Panc1 (cell line): ENCODE measurements at regions not wholly inside any gene's neighbourhood (a gene's known extent, or its start where the extent isn't known, plus 50 kb on each side); places are given as distances from the start of the nearest gene placed in this dataset.

Source experiments
- ATAC-seq: fragments of 200-7000 bp; cut with Tn5 transposase; 2 replicates; pipeline ENCODE4 v1.9.1; 2020; ENCODE audit warnings: mild to moderate bottlenecking, moderate library complexity
- BruUV-seq: library from RNA; stranded (reverse); fragments of 400-500 nt; replicated peaks from 2 replicates; lab custom pipeline; 2021; lab: Mats Ljungman, UMichigan
- CTCF ChIA-PET: fragments of 300-600 bp; sonication (Branson Sonifier 250); formaldehyde crosslinking; loops from one replicate; lab custom pipeline; 2022; ENCODE audit warnings: antibody characterized with exemption; lab: Charles Lee
- POLR2A ChIA-PET: fragments of 300-600 bp; sonication (Branson Sonifier 250); formaldehyde crosslinking; loops from one replicate; lab custom pipeline; 2022; ENCODE audit warnings: antibody characterized with exemption; lab: Charles Lee
- DNase-seq: peaks from one replicate; pipeline ENCODE4 v3.0.0-alpha.2; 2010; ENCODE audit warnings: low read depth, low spot score
- H3K27ac ChIP-seq: 2 replicates; pipeline ENCODE4 v1.5.1; 2011; ENCODE audit warnings: mild to moderate bottlenecking, low read length, inconsistent platforms
- H3K27me3 ChIP-seq: fragments of 200-500 bp; sonication (Bioruptor generic); 2 replicates; pipeline ENCODE4 v1.6.0; 2014; ENCODE audit warnings: low read length, inconsistent platforms; ENCODE audit not compliant: control insufficient read depth, insufficient read depth
- H3K36me3 ChIP-seq: fragments of 200-500 bp; sonication (Bioruptor generic); 2 replicates; pipeline ENCODE4 v1.5.1; 2014; ENCODE audit warnings: inconsistent platforms, mild to moderate bottlenecking, low read length, moderate library complexity; ENCODE audit not compliant: control insufficient read depth, insufficient read depth
- H3K4me1 ChIP-seq: 2 replicates; pipeline ENCODE4 v1.5.1; 2011; ENCODE audit warnings: inconsistent platforms, mild to moderate bottlenecking, low read length, moderate library complexity; ENCODE audit not compliant: control insufficient read depth, insufficient read depth
- H3K4me3 ChIP-seq, 2 experiments: 2 replicates each; pipeline ENCODE4 v1.5.1; 2011 to 2012; ENCODE audit warnings: low read depth in 2 of 2, low read length in 2 of 2, mild to moderate bottlenecking in 2 of 2, inconsistent platforms in 1 of 2, moderate library complexity in 1 of 2
- H3K9me3 ChIP-seq: fragments of 200-500 bp; sonication (Bioruptor generic); 2 replicates; pipeline ENCODE4 v1.5.1; 2014; ENCODE audit warnings: low read depth, mild to moderate bottlenecking, inconsistent platforms, low read length, moderate library complexity; ENCODE audit not compliant: control insufficient read depth, insufficient read depth
- CTCF ChIP-seq: fragments of 450-650 bp; IDR thresholded peaks from 2 replicates; pipeline ENCODE4 v1.5.1; 2017; ENCODE audit warnings: mild to moderate bottlenecking
- POLR2AphosphoS5 ChIP-seq: IDR thresholded peaks from 2 replicates; pipeline ENCODE4 v1.6.1; 2012; ENCODE audit warnings: mild to moderate bottlenecking, low read depth, low read length, moderate library complexity
- REST ChIP-seq, 2 experiments: IDR thresholded peaks; 2 replicates each; pipeline ENCODE4 v1.6.1; 2011 to 2012; ENCODE audit warnings: low read depth in 2 of 2, control low read depth in 1 of 2, low read length in 1 of 2, mild to moderate bottlenecking in 1 of 2, moderate library complexity in 1 of 2; ENCODE audit not compliant: insufficient read depth in 1 of 2
- SIN3A ChIP-seq: IDR thresholded peaks from 2 replicates; pipeline ENCODE4 v1.6.1; 2012; ENCODE audit warnings: low read depth, mild to moderate bottlenecking, low read length, moderate library complexity, borderline replicate concordance; ENCODE audit not compliant: insufficient read depth
- TCF7L2 ChIP-seq: IDR thresholded peaks from 2 replicates; pipeline ENCODE4 v1.6.1; 2011; ENCODE audit warnings: mild to moderate bottlenecking, low read depth, low read length, inconsistent platforms
- in situ Hi-C: cut with HindIII; loops from 2 replicates; pipeline ENCODE4 v1.10.0; 2016; ENCODE audit warnings: low sequenced_read_pairs, low pct_unique_long_range_greater_than_20kb
- intact Hi-C: fragments of 100-400 bp; cut with micrococcal nuclease; formaldehyde crosslinking; loops from one replicate; pipeline ENCODE4 v1.10.0; 2022; ENCODE audit not compliant: unreplicated experiment

- ChIA-PET CTCF (no interaction called here), POLR2A (no interaction called here)
- no TSS peak for BruUV-seq
- no peak for DNase-seq
- Histone ChIP-seq H3K27ac (no peak overlapping the region), H3K9me3 (no peaks in the 10 kb centered on the region), H3K4me3 (no peak overlapping the region), H3K4me1 (no peaks in the 10 kb centered on the region), H3K36me3 (no peaks in the 10 kb centered on the region), H3K27me3 (no peaks in the 10 kb centered on the region)
- TF ChIP-seq TCF7L2 (no peak), REST (IDR thresholded peaks at IDR 0.05; ENCODE audit: insufficient read depth in 1 of 2, low read depth in 2 of 2, low read length in 1 of 2) (no peak), SIN3A (no peak), CTCF (no peak), POLR2AphosphoS5 (no peak)
- no peak for ATAC-seq
- intact Hi-C loops (no loop called here), in situ Hi-C loops (no loop called here)
Measured at GRCh38 chr7:41058986-41059741, 643.7 kb downstream of the INHBA start.

- H3K27ac ChIP-seq, result no peak overlapping the region
- H3K4me3 ChIP-seq, result no peak overlapping the region
- no peaks in the 10 kb centered on the region for H3K4me1 ChIP-seq
- H3K36me3 ChIP-seq, result no peaks in the 10 kb centered on the region
- in situ Hi-C loops (no loop called here), intact Hi-C loops (no loop called here)
- no TSS peak for BruUV-seq
- TF ChIP-seq TCF7L2 (no peak), SIN3A (no peak), CTCF (no peak), POLR2AphosphoS5 (no peak), REST (IDR thresholded peaks at IDR 0.05; ENCODE audit: insufficient read depth in 1 of 2, low read depth in 2 of 2, low read length in 1 of 2) (no peak)
- no peaks in the 10 kb centered on the region for H3K9me3 ChIP-seq
- DNase-seq (no peak), ATAC-seq (no peak)
- no peaks in the 10 kb centered on the region for H3K27me3 ChIP-seq
- CTCF ChIA-PET, result no interaction called here
- POLR2A ChIA-PET, result no interaction called here
Measured at GRCh38 chr7:41054960-41055661, 647.8 kb downstream of the INHBA start.
